Endothelial cell (in vitro differentiated cells): ENCODE measurements at regions not wholly inside any gene's neighbourhood (a gene's known extent, or its start where the extent isn't known, plus 50 kb on each side); places are given as distances from the start of the nearest gene placed in this dataset.

Source experiments
- DNase-seq: peaks from one replicate; pipeline ENCODE4 v3.0.0; 2021; ENCODE audit warnings: low spot score
- H3K27ac Mint-ChIP-seq: one replicate; pipeline ENCODE4 v1.8.0; 2021; ENCODE audit warnings: mixed read lengths, inconsistent platforms; ENCODE audit not compliant: unreplicated experiment
- H3K27me3 Mint-ChIP-seq: one replicate; pipeline ENCODE4 v1.8.0; 2021; ENCODE audit warnings: mild to moderate bottlenecking, moderate library complexity, mixed read lengths, inconsistent platforms; ENCODE audit not compliant: unreplicated experiment
- H3K36me3 Mint-ChIP-seq: one replicate; pipeline ENCODE4 v1.8.0; 2021; ENCODE audit warnings: mild to moderate bottlenecking, low read depth, mixed read lengths, inconsistent platforms; ENCODE audit not compliant: unreplicated experiment
- H3K4me1 Mint-ChIP-seq: one replicate; pipeline ENCODE4 v1.8.0; 2021; ENCODE audit warnings: mild to moderate bottlenecking, mixed read lengths, inconsistent platforms; ENCODE audit not compliant: unreplicated experiment
- H3K4me3 Mint-ChIP-seq: one replicate; pipeline ENCODE4 v1.8.0; 2021; ENCODE audit warnings: mild to moderate bottlenecking, mixed read lengths, inconsistent platforms; ENCODE audit not compliant: unreplicated experiment
- H3K9me3 Mint-ChIP-seq: one replicate; pipeline ENCODE4 v1.8.0; 2021; ENCODE audit warnings: mixed read lengths, inconsistent platforms; ENCODE audit not compliant: unreplicated experiment
- CTCF ChIP-seq: fragments of 200-600 bp; sonication (generic); IDR thresholded peaks from one replicate; pipeline ENCODE4 v1.5.0; 2021; ENCODE audit warnings: antibody characterized with exemption; ENCODE audit not compliant: unreplicated experiment

- Mint-ChIP-seq H3K9me3 (no peaks in the 10 kb centered on the region), H3K27me3 (no peaks in the 10 kb centered on the region), H3K4me1 (no peaks in the 10 kb centered on the region), H3K36me3 (no peaks in the 10 kb centered on the region), H3K4me3 (no peak overlapping the region), H3K27ac (no peak overlapping the region)
- no peak for DNase-seq
- TF ChIP-seq CTCF, result no peak
Observed at GRCh38 chr6:12649325-12649724, 67.2 kb upstream of the PHACTR1 start.

GRCh38 chr6:12653486-12653885 is 63.1 kb upstream of the PHACTR1 start:
- Mint-ChIP-seq H3K4me3 (no peak overlapping the region), H3K27me3 (no peaks in the 10 kb centered on the region), H3K4me1 (no peaks in the 10 kb centered on the region), H3K27ac (no peak overlapping the region), H3K36me3 (no peaks in the 10 kb centered on the region), H3K9me3 (no peaks in the 10 kb centered on the region)
- no peak for DNase-seq
- TF ChIP-seq CTCF, result no peak

- Mint-ChIP-seq H3K27me3 (no peaks in the 10 kb centered on the region), H3K9me3 (no peaks in the 10 kb centered on the region), H3K27ac (no peak overlapping the region), H3K4me3 (no peak overlapping the region), H3K4me1 (no peaks in the 10 kb centered on the region), H3K36me3 (no peaks in the 10 kb centered on the region)
- no peak for DNase-seq
- TF ChIP-seq CTCF, result no peak
Observed at GRCh38 chr6:12654107-12654506, 62.5 kb upstream of the PHACTR1 start.

DNA sequence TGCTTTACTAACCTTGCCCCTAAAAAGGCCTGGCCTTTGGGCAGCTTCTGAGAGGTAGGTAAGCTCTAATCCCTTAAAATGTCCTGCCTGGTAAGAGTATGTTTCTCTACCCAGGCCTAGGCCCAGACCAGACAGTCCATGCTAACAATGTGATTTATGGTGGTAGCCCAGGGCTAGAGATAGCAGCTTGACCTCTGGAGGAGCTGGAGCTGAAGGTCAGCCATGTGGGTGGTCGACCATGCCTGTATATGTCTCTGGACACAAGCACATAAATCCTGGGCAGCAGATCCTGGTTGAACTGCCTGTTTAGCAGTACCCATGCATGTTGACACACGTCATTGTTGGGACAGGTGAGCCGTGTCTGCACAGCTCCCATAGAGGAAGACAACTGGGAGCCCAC is 62.1 kb upstream of the PHACTR1 start:
- no peaks in the 10 kb centered on the region for H3K9me3 Mint-ChIP-seq
- TF ChIP-seq CTCF, result no peak
- H3K27ac Mint-ChIP-seq, result no peak overlapping the region
- no peaks in the 10 kb centered on the region for H3K36me3 Mint-ChIP-seq
- DNase-seq, result no peak
- no peak overlapping the region for H3K4me3 Mint-ChIP-seq
- H3K27me3 Mint-ChIP-seq, result no peaks in the 10 kb centered on the region
- no peaks in the 10 kb centered on the region for H3K4me1 Mint-ChIP-seq

GRCh38 chr6:12656906-12657305 is 59.7 kb upstream of the PHACTR1 start:
- no peaks in the 10 kb centered on the region for H3K27me3 Mint-ChIP-seq
- no peak overlapping the region for H3K4me3 Mint-ChIP-seq
- TF ChIP-seq CTCF, result no peak
- no peak overlapping the region for H3K27ac Mint-ChIP-seq
- H3K36me3 Mint-ChIP-seq, result no peaks in the 10 kb centered on the region
- no peak for DNase-seq
- no peaks in the 10 kb centered on the region for H3K9me3 Mint-ChIP-seq
- H3K4me1 Mint-ChIP-seq, result no peaks in the 10 kb centered on the region
